NCI-H2081 treated with DMSO at 0.1 percent for 48 hours (cell line): ENCODE measurements at regions not wholly inside any gene's neighbourhood (a gene's known extent, or its start where the extent isn't known, plus 50 kb on each side); places are given as distances from the start of the nearest gene placed in this dataset.
A peak's percentile ranks its signal among the peaks of the same experiment; 100 is the strongest.

Experiments used
- DNase-seq: peaks from one replicate; lab custom pipeline; 2025; lab: John Stamatoyannopoulos, UW

- peak; percentile 18 for DNase-seq
Measured at GRCh38 chr9:29830821-29831220, 2257.5 kb upstream of the C9orf72 start.

GRCh38 chr9:29838491-29839020 is 2265.3 kb upstream of the C9orf72 start:
- no peak for DNase-seq

GRCh38 chr9:29844251-29844650 is 2271.0 kb upstream of the C9orf72 start:
- DNase-seq: no peak

GRCh38 chr9:29850664-29851063 is 2277.4 kb upstream of the C9orf72 start:
- no peak for DNase-seq

DNA sequence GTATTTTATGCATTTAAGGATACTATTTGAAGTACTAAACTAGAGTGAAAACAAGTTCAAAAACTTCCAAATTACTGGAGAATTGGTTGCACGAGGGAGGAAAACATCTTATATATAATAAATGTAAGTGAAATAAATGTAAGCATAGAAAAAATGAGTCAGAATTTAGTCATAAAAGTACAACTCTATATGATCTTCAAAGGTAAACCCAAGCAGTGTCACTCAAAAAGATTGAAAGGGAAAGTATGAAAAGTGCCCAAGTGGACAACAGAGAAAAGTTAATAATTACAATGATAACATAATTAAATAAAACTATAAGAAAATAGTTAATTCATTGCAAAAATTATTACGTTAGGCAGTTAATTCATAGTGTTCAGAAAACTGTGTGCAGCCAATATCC is 2288.5 kb upstream of the C9orf72 start:
- no peak for DNase-seq

GRCh38 chr9:29865764-29866313 is 2292.6 kb upstream of the C9orf72 start:
- DNase-seq: no peak

DNA sequence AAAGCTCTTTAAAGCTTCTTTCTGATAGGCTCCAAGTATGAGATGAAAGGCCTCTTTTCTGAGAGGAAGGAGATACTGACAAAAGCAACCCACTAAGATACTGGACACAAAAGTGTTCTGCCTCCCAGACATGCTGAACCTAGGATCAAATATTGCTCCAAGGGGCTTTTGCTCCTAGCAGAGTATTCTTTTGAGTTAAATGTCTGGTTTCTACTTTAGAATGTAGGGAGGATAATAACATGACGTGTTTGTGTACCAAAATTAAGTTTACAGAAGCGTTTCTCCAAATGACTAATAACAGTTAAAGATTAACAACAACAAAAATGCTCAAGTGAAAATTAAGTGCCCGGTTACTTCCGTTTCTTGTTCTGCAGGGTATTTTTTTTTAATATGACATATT is 2293.3 kb upstream of the C9orf72 start:
- no peak for DNase-seq

DNA sequence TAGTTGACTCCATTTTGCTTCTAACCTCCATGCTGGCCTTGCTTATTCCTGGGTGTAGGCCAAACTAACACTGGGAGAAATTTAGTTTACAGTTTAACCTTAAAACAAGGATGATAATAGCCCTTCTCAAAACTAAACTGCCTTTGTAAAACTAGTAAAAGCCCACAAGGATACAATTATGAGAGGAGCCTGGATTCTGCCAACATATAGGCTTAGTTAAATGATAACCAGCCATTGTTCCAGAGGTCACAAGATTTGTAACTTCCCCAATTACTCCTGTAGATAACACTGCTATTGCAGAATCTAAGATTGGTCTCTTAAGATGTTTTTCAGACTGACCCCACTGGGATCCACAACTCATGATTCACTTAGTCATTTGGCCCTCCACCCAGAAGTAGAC is 2300.3 kb upstream of the C9orf72 start:
- no peak for DNase-seq

- DNase-seq: no peak
Measured at GRCh38 chr9:29875547-29875946, 2302.3 kb upstream of the C9orf72 start.

GRCh38 chr9:29882767-29883166 is 2309.5 kb upstream of the C9orf72 start:
- DNase-seq: no peak

DNA sequence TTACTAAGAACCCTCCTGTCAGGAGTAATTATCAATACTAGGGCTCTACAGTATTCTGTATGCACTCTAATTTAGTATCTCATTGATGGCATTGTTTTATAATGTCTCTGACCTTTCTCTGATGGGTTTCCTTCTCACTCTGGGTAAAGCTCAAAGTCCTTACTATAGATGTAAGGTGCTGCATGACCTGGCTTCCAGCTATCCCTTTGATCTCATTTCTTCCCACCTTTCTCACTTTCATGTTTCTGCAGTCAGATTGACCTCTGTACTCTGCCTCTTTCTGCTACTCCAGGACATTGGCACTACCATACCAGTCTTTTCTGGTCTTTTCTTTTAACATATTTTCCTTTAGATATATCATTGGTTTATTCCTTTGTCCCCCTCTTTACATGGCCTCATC is 2332.8 kb upstream of the C9orf72 start:
- DNase-seq: no peak

DNA sequence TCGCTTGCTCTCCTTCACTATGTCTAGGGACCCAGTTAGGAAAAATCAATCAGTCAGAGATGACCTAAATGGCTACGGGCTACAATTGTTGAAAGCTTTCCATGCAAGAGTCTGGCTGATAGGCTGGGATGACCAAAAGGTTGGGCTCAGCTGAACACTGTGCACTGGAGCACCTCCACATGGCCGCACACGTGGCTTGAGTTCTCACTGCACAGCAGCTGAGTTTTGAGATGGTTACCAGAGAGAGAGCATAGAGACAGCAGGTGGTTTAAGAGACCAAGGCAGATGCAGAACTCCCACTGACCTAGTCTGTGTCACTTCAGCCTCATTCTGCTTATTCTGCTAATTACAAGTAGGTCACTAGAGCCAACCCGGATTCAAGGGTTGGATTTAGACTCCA is 2354.8 kb upstream of the C9orf72 start:
- no peak for DNase-seq

- no peak for DNase-seq
Measured at GRCh38 chr9:29939559-29939958, 2366.3 kb upstream of the C9orf72 start.

DNA sequence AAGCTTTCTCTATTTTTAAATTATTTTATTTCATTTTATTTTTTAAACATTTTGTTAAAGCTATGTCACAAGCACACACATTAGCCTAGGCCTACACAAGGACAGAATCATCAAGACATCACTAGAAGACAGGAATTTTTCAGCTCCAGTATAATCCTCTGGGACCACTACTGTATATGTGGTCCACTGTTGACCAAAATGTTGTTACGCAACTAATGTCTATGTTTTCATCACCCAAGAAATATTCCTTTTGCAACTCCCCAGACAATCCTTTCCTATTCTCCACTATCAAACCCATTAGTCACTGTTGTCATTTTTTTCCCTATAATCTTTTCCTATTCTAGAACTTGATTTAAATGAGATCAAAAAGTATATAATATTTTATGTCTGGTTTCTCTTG is 2371.7 kb upstream of the C9orf72 start:
- DNase-seq: no peak

DNA sequence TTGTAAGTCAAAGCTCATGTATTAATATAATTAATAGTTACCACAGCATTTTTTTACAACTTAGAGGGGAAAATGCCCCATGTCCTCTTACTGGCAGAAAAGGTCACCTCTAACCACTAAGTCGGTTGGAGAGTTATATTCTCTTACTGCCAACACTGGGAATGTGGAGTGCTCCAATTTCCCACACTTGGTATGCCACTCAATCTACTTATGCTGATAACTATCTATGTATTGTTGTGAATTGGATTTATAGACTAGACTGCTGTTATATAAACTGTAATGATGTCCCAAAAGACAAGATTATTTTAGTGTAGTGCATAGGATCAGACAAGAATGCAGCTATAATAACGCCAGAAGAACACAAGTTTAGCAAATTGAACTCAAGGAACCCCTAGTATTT is 2385.2 kb upstream of the C9orf72 start:
- no peak for DNase-seq

DNA sequence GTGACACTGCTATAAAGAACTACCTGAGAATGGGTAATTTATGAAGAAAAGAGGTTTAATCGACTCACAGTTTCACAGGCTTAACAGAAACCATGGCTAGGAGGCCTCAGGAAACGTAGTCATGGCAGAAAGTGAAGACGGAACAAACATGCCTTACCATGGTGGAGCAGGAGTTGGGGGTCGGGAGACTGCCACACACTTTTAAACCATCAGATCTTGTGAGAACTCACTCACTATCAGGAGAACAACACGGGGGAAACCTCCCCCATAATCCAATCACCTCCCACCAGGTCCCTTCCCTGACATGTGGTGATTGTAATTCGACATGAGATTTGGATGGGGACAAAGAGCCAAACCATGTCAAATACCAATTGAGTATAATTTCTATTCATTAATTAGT is 2392.6 kb upstream of the C9orf72 start:
- DNase-seq: no peak

DNA sequence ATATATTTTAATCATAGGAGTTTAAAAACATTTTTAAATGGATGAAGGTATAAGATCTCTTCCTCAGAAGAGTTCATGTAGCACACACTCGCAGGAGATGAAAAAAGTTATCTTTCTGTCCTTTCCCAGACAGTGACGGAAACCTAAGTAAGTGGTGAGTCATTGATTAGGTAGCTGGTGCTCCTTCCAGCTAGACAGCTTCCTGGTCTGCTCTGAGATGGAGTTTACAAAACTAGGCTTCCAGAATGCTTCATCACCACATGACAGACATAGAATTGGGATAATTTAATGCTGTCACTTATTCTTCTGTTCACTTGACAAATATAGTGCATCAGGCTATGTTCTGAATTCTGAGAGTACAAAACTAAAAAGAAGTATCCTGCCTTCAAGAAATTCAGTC is 2393.0 kb upstream of the C9orf72 start:
- no peak for DNase-seq

GRCh38 chr9:29968831-29969230 is 2395.6 kb upstream of the C9orf72 start:
- no peak for DNase-seq

DNA sequence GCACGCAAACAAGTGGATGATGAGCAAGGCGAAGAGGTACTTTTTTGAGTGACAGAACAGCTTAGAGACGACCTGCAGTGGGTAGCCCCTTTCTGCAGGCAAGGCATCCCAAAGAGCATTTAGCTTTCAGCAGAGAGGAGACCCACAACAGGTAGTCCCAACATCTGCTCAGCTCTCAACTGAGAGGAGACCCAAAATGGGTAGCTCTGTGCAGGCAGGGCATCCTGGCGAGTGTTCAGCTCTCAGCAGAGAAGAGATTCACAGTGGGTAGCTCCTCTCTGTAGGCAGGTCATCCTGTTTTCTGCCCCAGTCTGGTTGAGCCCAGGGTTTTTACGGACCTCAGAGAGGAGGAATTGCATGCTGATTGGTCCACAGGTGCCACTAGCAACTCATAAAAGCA is 2396.1 kb upstream of the C9orf72 start:
- DNase-seq: no peak

- DNase-seq: no peak
Measured at GRCh38 chr9:29969856-29970647, 2396.8 kb upstream of the C9orf72 start.

DNA sequence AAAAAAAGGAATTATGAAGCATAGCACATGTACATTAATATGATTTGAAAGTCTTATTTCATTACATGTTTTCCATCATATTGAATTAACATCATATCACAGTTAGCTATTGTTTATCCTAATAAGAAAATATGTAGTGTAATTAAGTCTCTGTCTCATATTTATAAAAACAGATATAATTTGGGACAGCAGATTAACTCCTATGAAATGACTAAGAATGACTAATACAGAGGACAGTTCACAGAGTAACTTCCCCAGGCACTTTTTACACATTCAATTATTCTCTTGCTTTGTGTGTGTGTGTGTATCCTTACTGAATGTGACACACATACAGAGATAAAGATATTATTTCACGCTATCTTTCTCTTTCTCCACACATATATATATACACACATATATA is 2400.9 kb upstream of the C9orf72 start:
- no peak for DNase-seq

- no peak for DNase-seq
Measured at GRCh38 chr9:29976981-29977380, 2403.7 kb upstream of the C9orf72 start.

- no peak for DNase-seq
Measured at GRCh38 chr9:29981013-29981412, 2403.4 kb upstream of the ACO1 start.

GRCh38 chr9:29999645-30000044 is 2384.8 kb upstream of the ACO1 start:
- no peak for DNase-seq
